ENCODE measurements at regions not wholly inside any gene's neighbourhood (a gene's known extent, or its start where the extent isn't known, plus 50 kb on each side); places are given as distances from the start of the nearest gene placed in this dataset.
"Not testable (repeated sequence)": the region's sequence is repeated elsewhere in the genome, so short reads cannot be mapped to it uniquely, and the experiment has no call there.

GRCh38 chr1:185434721-185435120 is 117.7 kb upstream of the IVNS1ABP start:
- DNase-seq (ENCODE audit: low read depth): no peak

- no peak for DNase-seq (ENCODE audit: low read depth)
Observed at GRCh38 chr1:185433667-185434066, 116.6 kb upstream of the IVNS1ABP start.

- DNase-seq (ENCODE audit: low read depth): no peak
Observed at GRCh38 chr1:185432948-185433347, 115.9 kb upstream of the IVNS1ABP start.

- no peak for DNase-seq (ENCODE audit: low read depth)
Observed at GRCh38 chr1:185431612-185432011, 114.6 kb upstream of the IVNS1ABP start.

- not testable (repeated sequence) for DNase-seq (ENCODE audit: low read depth)
Observed at GRCh38 chr1:185429668-185430067, 112.6 kb upstream of the IVNS1ABP start.

- no peak for DNase-seq (ENCODE audit: low read depth)
Observed at GRCh38 chr1:185427776-185428175, 110.7 kb upstream of the IVNS1ABP start.

GRCh38 chr1:185427264-185427663 is 110.2 kb upstream of the IVNS1ABP start:
- no peak for DNase-seq (ENCODE audit: low read depth)

- peak; percentile 45 for DNase-seq (ENCODE audit: low read depth)
Observed at GRCh38 chr1:185426848-185427247, 109.8 kb upstream of the IVNS1ABP start.

- DNase-seq (ENCODE audit: low read depth): no peak
Observed at GRCh38 chr1:185425163-185425562, 108.1 kb upstream of the IVNS1ABP start.

- peak; percentile 10 for DNase-seq (ENCODE audit: low read depth)
Observed at GRCh38 chr1:185421485-185422107, 104.6 kb upstream of the IVNS1ABP start.

GRCh38 chr1:185420588-185421081 is 103.6 kb upstream of the IVNS1ABP start:
- DNase-seq (ENCODE audit: low read depth): no peak

GRCh38 chr1:185419718-185420117 is 102.7 kb upstream of the IVNS1ABP start:
- peak; percentile 56 for DNase-seq (ENCODE audit: low read depth)

GRCh38 chr1:185418472-185418871 is 101.4 kb upstream of the IVNS1ABP start:
- no peak for DNase-seq (ENCODE audit: low read depth)

GRCh38 chr1:185412385-185413087 is 95.5 kb upstream of the IVNS1ABP start:
- no peak for DNase-seq (ENCODE audit: low read depth)

- no peak for DNase-seq (ENCODE audit: low read depth)
Observed at GRCh38 chr1:185409763-185410528, 92.9 kb upstream of the IVNS1ABP start.

- no peak for DNase-seq (ENCODE audit: low read depth)
Observed at GRCh38 chr1:185409345-185409744, 92.3 kb upstream of the IVNS1ABP start.

- DNase-seq (ENCODE audit: low read depth): peak; percentile 32
Observed at GRCh38 chr1:185408700-185409270, 91.7 kb upstream of the IVNS1ABP start.

GRCh38 chr1:185406691-185407009 is 89.6 kb upstream of the IVNS1ABP start:
- DNase-seq (ENCODE audit: low read depth): no peak

GRCh38 chr1:185406006-185406690 is 89.1 kb upstream of the IVNS1ABP start:
- DNase-seq (ENCODE audit: low read depth): no peak

- DNase-seq (ENCODE audit: low read depth): no peak
Observed at GRCh38 chr1:185404907-185405568, 88.0 kb upstream of the IVNS1ABP start.

GRCh38 chr1:185404291-185404690 is 87.2 kb upstream of the IVNS1ABP start:
- DNase-seq (ENCODE audit: low read depth): peak; percentile 46

GRCh38 chr1:185402930-185403329 is 85.9 kb upstream of the IVNS1ABP start:
- DNase-seq (ENCODE audit: low read depth): no peak
